SK-N-SH treated with all-trans-retinoic acid at 6 μM for 48 hours (cell line): ENCODE measurements at regions not wholly inside any gene's neighbourhood (a gene's known extent, or its start where the extent isn't known, plus 50 kb on each side); places are given as distances from the start of the nearest gene placed in this dataset.

Experiments
- ATAC-seq: fragments of 200-7000 bp; cut with Tn5 transposase; 3 replicates; pipeline ENCODE4 v1.9.1; 2020; ENCODE audit warnings: mild to moderate bottlenecking, moderate library complexity
- ARNTL ChIP-seq: fragments of 450-650 bp; formaldehyde crosslinking; IDR thresholded peaks from 2 replicates; pipeline ENCODE4 v1.5.0; 2020; ENCODE audit warnings: low read depth, mild to moderate bottlenecking, moderate library complexity, borderline replicate concordance
- BACH2 ChIP-seq: fragments of 250-450 bp; sonication (Bioruptor Pico); IDR thresholded peaks from 2 replicates; pipeline ENCODE4 v1.9.0; 2021; ENCODE audit warnings: mild to moderate bottlenecking, borderline replicate concordance
- CSDC2 ChIP-seq: fragments of 250-450 bp; sonication (Bioruptor Pico); IDR thresholded peaks from 2 replicates; pipeline ENCODE4 v1.5.0; 2020; ENCODE audit warnings: mild to moderate bottlenecking, moderate library complexity
- ESRRG ChIP-seq: fragments of 250-450 bp; sonication (Bioruptor Pico); IDR thresholded peaks from 2 replicates; pipeline ENCODE4 v1.6.1; 2021; ENCODE audit warnings: mild to moderate bottlenecking
- GLIS3 ChIP-seq: fragments of 250-450 bp; sonication (Bioruptor Pico); IDR thresholded peaks from 2 replicates; pipeline ENCODE4 v1.5.0; 2020; ENCODE audit warnings: mild to moderate bottlenecking, moderate library complexity
- ISL1 ChIP-seq: fragments of 250-450 bp; sonication (Bioruptor Pico); IDR thresholded peaks from 2 replicates; pipeline ENCODE4 v2.1.2; 2022; ENCODE audit warnings: mild to moderate bottlenecking, moderate library complexity
- OSR1 ChIP-seq: fragments of 250-450 bp; sonication (Bioruptor Pico); IDR thresholded peaks from 2 replicates; pipeline ENCODE4 v1.8.0; 2022; ENCODE audit warnings: moderate library complexity, mild to moderate bottlenecking, inconsistent platforms
- PPARA ChIP-seq: fragments of 250-450 bp; sonication (Bioruptor Pico); IDR thresholded peaks from 2 replicates; pipeline ENCODE4 v1.5.0; 2020; ENCODE audit warnings: mild to moderate bottlenecking, borderline replicate concordance
- RARB ChIP-seq: fragments of 250-450 bp; sonication (Bioruptor Pico); IDR thresholded peaks from 2 replicates; pipeline ENCODE4 v1.8.0; 2021; ENCODE audit warnings: mild to moderate bottlenecking, moderate library complexity
- SNAI2 ChIP-seq: fragments of 250-450 bp; sonication (Bioruptor Pico); IDR thresholded peaks from 2 replicates; pipeline ENCODE4 v1.5.0; 2020; ENCODE audit warnings: mild to moderate bottlenecking, moderate library complexity
- TOX ChIP-seq: fragments of 250-450 bp; sonication (Bioruptor Pico); IDR thresholded peaks from 2 replicates; pipeline ENCODE4 v1.8.0; 2021; ENCODE audit warnings: mild to moderate bottlenecking, moderate library complexity, borderline replicate concordance
- ZC3H10 ChIP-seq: fragments of 250-450 bp; sonication (Bioruptor Pico); IDR thresholded peaks from 2 replicates; pipeline ENCODE4 v1.5.1; 2021; ENCODE audit warnings: mild to moderate bottlenecking, moderate library complexity
- ZFP3 ChIP-seq: fragments of 250-450 bp; sonication (Bioruptor Pico); IDR thresholded peaks from 2 replicates; pipeline ENCODE4 v1.5.0; 2020; ENCODE audit warnings: mild to moderate bottlenecking, moderate library complexity
- ZFP30 ChIP-seq: fragments of 450-650 bp; formaldehyde crosslinking; IDR thresholded peaks from 2 replicates; pipeline ENCODE4 v1.5.0; 2022; ENCODE audit warnings: mild to moderate bottlenecking, moderate library complexity
- ZNF565 ChIP-seq: fragments of 450-650 bp; formaldehyde crosslinking; conservative IDR thresholded peaks from 2 replicates; pipeline ENCODE4 v1.5.0; 2020; ENCODE audit warnings: low read depth, mild to moderate bottlenecking, moderate library complexity
- ZNF70 ChIP-seq: fragments of 450-650 bp; formaldehyde crosslinking; IDR thresholded peaks from 2 replicates; pipeline ENCODE4 v1.5.0; 2020; ENCODE audit warnings: mild to moderate bottlenecking, moderate library complexity
- TF ChIP-seq, protein P1 (sequence below): fragments of 250-450 bp; sonication (Bioruptor Pico); IDR thresholded peaks from 2 replicates; pipeline ENCODE4 v1.5.1; 2020; ENCODE audit warnings: low read depth, mild to moderate bottlenecking, moderate library complexity
- TF ChIP-seq, protein P2 (sequence below): fragments of 250-450 bp; sonication (Bioruptor Pico); IDR thresholded peaks from 2 replicates; pipeline ENCODE4 v1.8.0; 2020; ENCODE audit warnings: mild to moderate bottlenecking, moderate library complexity, borderline replicate concordance
- TF ChIP-seq, protein P3 (sequence below): fragments of 250-450 bp; sonication (Bioruptor Pico); IDR thresholded peaks from 2 replicates; pipeline ENCODE4 v1.5.0; 2020; ENCODE audit warnings: mild to moderate bottlenecking, moderate library complexity
- TF ChIP-seq, protein P4 (sequence below): fragments of 250-450 bp; sonication (Bioruptor Pico); IDR thresholded peaks from 2 replicates; pipeline ENCODE4 v1.8.0; 2021; ENCODE audit warnings: low read depth, mild to moderate bottlenecking, moderate library complexity, borderline replicate concordance
- TF ChIP-seq, protein P5 (sequence below): fragments of 250-450 bp; sonication (Bioruptor Pico); IDR thresholded peaks from 2 replicates; pipeline ENCODE4 v1.5.1; 2021; ENCODE audit warnings: mild to moderate bottlenecking, moderate library complexity

DNA sequence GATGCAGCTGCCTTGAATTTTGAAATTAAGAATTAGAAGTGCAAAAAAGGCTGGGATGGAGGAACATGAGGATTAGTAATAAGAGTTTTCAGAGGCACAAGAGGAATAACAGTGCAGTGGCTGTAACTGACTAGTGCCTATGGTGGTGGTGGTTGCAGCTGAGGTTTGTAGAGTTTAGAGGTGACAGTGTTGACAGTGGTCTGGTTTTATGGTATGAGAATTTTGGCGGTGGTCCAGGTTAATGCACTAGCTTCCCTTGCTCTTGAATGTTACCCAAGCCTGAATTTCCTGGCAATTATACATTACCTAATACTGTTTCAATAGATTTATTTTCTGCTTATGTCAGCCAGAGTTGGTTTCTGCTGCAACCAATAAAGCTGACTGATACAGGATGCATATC lies 112.8 kb upstream of the C11orf87 start:
- peak; percentile 83 for ATAC-seq
- TF ChIP-seq RARB (CRISPR knock-in tag) (no peak), CSDC2 (no peak), ESRRG (no peak), TOX (CRISPR knock-in tag) (0 out of 2 replicates have a peak, but pooled peaks have one; percentile 44), GLIS3 (CRISPR knock-in tag) (no peak), ZFP3 (CRISPR knock-in tag) (no peak)
- TF ChIP-seq, protein P1, sequence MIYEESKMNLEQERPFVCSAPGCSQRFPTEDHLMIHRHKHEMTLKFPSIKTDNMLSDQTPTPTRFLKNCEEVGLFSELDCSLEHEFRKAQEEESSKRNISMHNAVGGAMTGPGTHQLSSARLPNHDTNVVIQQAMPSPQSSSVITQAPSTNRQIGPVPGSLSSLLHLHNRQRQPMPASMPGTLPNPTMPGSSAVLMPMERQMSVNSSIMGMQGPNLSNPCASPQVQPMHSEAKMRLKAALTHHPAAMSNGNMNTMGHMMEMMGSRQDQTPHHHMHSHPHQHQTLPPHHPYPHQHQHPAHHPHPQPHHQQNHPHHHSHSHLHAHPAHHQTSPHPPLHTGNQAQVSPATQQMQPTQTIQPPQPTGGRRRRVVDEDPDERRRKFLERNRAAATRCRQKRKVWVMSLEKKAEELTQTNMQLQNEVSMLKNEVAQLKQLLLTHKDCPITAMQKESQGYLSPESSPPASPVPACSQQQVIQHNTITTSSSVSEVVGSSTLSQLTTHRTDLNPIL (CRISPR knock-in tag) = no peak

DNA sequence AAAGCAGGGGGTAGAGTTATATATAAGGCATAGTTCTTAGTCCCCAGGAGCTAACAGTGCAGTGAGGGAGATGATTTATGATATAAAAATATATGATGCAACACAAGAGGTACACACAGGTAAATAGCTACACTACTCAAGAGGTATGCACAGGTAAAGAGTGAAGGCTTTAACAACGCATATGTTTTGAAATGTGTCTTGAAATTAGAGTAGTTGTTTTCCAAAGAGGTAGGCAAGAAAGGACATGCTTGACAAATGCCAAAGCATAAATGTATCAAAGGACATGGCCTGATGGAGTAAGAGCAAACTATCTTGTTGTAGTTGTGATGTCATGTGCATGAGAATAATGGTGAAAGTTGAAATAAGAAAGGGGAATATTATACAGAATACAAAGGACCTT lies 104.3 kb upstream of the C11orf87 start:
- ATAC-seq = no peak
- no peak for TF ChIP-seq GLIS3 (CRISPR knock-in tag)
- no peak for TF ChIP-seq ISL1 (CRISPR knock-in tag)
- no peak for TF ChIP-seq OSR1 (CRISPR knock-in tag)
- no peak for TF ChIP-seq ZC3H10 (CRISPR knock-in tag)
- TF ChIP-seq, protein P2, sequence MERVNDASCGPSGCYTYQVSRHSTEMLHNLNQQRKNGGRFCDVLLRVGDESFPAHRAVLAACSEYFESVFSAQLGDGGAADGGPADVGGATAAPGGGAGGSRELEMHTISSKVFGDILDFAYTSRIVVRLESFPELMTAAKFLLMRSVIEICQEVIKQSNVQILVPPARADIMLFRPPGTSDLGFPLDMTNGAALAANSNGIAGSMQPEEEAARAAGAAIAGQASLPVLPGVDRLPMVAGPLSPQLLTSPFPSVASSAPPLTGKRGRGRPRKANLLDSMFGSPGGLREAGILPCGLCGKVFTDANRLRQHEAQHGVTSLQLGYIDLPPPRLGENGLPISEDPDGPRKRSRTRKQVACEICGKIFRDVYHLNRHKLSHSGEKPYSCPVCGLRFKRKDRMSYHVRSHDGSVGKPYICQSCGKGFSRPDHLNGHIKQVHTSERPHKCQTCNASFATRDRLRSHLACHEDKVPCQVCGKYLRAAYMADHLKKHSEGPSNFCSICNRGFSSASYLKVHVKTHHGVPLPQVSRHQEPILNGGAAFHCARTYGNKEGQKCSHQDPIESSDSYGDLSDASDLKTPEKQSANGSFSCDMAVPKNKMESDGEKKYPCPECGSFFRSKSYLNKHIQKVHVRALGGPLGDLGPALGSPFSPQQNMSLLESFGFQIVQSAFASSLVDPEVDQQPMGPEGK (CRISPR knock-in tag) = no peak
- TF ChIP-seq CSDC2 = no peak
- TF ChIP-seq, protein P3, sequence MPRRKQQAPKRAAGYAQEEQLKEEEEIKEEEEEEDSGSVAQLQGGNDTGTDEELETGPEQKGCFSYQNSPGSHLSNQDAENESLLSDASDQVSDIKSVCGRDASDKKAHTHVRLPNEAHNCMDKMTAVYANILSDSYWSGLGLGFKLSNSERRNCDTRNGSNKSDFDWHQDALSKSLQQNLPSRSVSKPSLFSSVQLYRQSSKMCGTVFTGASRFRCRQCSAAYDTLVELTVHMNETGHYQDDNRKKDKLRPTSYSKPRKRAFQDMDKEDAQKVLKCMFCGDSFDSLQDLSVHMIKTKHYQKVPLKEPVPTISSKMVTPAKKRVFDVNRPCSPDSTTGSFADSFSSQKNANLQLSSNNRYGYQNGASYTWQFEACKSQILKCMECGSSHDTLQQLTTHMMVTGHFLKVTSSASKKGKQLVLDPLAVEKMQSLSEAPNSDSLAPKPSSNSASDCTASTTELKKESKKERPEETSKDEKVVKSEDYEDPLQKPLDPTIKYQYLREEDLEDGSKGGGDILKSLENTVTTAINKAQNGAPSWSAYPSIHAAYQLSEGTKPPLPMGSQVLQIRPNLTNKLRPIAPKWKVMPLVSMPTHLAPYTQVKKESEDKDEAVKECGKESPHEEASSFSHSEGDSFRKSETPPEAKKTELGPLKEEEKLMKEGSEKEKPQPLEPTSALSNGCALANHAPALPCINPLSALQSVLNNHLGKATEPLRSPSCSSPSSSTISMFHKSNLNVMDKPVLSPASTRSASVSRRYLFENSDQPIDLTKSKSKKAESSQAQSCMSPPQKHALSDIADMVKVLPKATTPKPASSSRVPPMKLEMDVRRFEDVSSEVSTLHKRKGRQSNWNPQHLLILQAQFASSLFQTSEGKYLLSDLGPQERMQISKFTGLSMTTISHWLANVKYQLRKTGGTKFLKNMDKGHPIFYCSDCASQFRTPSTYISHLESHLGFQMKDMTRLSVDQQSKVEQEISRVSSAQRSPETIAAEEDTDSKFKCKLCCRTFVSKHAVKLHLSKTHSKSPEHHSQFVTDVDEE = no peak
- no peak for TF ChIP-seq ZNF70 (CRISPR knock-in tag)
- TF ChIP-seq ZNF565 = no peak
- TF ChIP-seq, protein P4, sequence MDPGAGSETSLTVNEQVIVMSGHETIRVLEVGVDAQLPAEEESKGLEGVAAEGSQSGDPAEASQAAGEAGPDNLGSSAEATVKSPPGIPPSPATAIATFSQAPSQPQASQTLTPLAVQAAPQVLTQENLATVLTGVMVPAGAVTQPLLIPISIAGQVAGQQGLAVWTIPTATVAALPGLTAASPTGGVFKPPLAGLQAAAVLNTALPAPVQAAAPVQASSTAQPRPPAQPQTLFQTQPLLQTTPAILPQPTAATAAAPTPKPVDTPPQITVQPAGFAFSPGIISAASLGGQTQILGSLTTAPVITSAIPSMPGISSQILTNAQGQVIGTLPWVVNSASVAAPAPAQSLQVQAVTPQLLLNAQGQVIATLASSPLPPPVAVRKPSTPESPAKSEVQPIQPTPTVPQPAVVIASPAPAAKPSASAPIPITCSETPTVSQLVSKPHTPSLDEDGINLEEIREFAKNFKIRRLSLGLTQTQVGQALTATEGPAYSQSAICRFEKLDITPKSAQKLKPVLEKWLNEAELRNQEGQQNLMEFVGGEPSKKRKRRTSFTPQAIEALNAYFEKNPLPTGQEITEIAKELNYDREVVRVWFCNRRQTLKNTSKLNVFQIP (CRISPR knock-in tag) = no peak
- no peak for TF ChIP-seq PPARA (CRISPR knock-in tag)
- TF ChIP-seq ESRRG = no peak
- TF ChIP-seq RARB (CRISPR knock-in tag) = no peak
- no peak for TF ChIP-seq SNAI2 (CRISPR knock-in tag)
- TF ChIP-seq, protein P1 (CRISPR knock-in tag) = no peak
- TF ChIP-seq ZFP3 (CRISPR knock-in tag) = no peak
- no peak for TF ChIP-seq TOX (CRISPR knock-in tag)
- TF ChIP-seq ARNTL = no peak
- TF ChIP-seq, protein P5, sequence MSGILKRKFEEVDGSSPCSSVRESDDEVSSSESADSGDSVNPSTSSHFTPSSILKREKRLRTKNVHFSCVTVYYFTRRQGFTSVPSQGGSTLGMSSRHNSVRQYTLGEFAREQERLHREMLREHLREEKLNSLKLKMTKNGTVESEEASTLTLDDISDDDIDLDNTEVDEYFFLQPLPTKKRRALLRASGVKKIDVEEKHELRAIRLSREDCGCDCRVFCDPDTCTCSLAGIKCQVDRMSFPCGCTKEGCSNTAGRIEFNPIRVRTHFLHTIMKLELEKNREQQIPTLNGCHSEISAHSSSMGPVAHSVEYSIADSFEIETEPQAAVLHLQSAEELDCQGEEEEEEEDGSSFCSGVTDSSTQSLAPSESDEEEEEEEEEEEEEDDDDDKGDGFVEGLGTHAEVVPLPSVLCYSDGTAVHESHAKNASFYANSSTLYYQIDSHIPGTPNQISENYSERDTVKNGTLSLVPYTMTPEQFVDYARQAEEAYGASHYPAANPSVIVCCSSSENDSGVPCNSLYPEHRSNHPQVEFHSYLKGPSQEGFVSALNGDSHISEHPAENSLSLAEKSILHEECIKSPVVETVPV = no peak
- no peak for TF ChIP-seq BACH2 (CRISPR knock-in tag)

DNA sequence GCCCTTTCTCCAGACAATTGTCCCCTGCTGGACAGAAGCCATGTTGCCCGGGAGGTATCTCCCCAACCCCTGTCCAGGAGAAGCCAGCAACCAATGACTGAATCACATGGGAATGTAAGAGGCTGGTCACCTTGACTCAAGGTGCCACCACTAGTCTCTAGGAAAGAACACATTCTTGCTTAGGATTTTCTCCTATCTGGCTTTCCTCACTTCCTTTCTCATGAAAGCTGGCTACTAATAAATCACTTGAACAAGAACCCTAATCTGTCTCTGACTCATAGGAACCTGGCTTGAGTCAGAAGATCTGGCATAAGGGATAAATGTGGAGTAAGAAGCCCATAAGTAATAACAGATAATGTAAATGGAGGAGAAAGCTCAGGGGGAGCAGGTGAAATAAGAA lies 101.4 kb upstream of the C11orf87 start:
- ATAC-seq = peak; percentile 91
- TF ChIP-seq TOX (CRISPR knock-in tag) = peak; percentile 94
- TF ChIP-seq ZNF70 (CRISPR knock-in tag) = no peak
- TF ChIP-seq, protein P5 = no peak
- no peak for TF ChIP-seq OSR1 (CRISPR knock-in tag)
- peak; percentile 73 for TF ChIP-seq ISL1 (CRISPR knock-in tag)
- TF ChIP-seq, protein P2 (CRISPR knock-in tag) = 0 out of 2 replicates have a peak, but pooled peaks have one; percentile 24
- TF ChIP-seq GLIS3 (CRISPR knock-in tag) = no peak
- TF ChIP-seq BACH2 (CRISPR knock-in tag) = no peak
- TF ChIP-seq ZFP30 (CRISPR knock-in tag) = no peak
- TF ChIP-seq ZFP3 (CRISPR knock-in tag) = no peak
- TF ChIP-seq, protein P1 (CRISPR knock-in tag) = no peak
- no peak for TF ChIP-seq CSDC2
- TF ChIP-seq ZC3H10 (CRISPR knock-in tag) = peak; percentile 58; the same call in 1 of the 2 replicates
